AG10803 (cell line): ENCODE measurements at regions not wholly inside any gene's neighbourhood (a gene's known extent, or its start where the extent isn't known, plus 50 kb on each side); places are given as distances from the start of the nearest gene placed in this dataset.
"Not testable (repeated sequence)": the region's sequence is repeated elsewhere in the genome, so short reads cannot be mapped to it uniquely, and the experiment has no call there.

Source experiments
- DNase-seq: peaks from one replicate; pipeline ENCODE4 v3.0.0; 2010; ENCODE audit warnings: low read depth
- H3K4me3 ChIP-seq: 2 replicates; pipeline ENCODE4 v1.5.1; 2011; ENCODE audit warnings: mild to moderate bottlenecking, low read length, control low read depth
- TF ChIP-seq, protein P1 (sequence below): conservative IDR thresholded peaks from 2 replicates; pipeline ENCODE4 v1.5.1; 2011; ENCODE audit warnings: mild to moderate bottlenecking, low read length, control low read depth, inconsistent platforms

DNA sequence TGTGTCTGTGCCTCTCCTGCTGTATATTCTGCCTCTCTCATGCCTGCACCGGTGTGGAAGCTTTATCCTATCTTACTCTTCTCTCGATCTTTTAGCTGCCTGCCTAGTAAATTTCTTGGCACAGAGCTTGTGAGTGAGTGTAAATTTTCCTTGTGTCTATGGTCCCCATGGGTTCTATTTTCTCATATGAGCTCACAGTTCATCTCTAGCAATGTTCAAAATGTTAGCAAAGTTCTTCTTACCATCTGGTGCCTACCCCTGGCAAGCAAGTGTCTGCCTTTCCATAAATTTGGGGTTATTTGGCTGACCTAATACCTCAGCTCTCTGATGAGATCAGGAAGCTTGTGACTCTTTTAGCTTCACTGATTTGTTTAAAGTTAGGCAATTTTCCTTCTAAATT, 572.1 kb upstream of the BRINP3 start:
- no peak overlapping the region for H3K4me3 ChIP-seq
- no peak for DNase-seq
- TF ChIP-seq, protein P1, sequence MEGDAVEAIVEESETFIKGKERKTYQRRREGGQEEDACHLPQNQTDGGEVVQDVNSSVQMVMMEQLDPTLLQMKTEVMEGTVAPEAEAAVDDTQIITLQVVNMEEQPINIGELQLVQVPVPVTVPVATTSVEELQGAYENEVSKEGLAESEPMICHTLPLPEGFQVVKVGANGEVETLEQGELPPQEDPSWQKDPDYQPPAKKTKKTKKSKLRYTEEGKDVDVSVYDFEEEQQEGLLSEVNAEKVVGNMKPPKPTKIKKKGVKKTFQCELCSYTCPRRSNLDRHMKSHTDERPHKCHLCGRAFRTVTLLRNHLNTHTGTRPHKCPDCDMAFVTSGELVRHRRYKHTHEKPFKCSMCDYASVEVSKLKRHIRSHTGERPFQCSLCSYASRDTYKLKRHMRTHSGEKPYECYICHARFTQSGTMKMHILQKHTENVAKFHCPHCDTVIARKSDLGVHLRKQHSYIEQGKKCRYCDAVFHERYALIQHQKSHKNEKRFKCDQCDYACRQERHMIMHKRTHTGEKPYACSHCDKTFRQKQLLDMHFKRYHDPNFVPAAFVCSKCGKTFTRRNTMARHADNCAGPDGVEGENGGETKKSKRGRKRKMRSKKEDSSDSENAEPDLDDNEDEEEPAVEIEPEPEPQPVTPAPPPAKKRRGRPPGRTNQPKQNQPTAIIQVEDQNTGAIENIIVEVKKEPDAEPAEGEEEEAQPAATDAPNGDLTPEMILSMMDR: no peak

- no peak for DNase-seq
- TF ChIP-seq, protein P1: no peak
Observed at GRCh38 chr1:191052888-191053287, 575.2 kb upstream of the BRINP3 start.

GRCh38 chr1:191065346-191065745, 587.7 kb upstream of the BRINP3 start:
- TF ChIP-seq, protein P1: no peak
- no peak overlapping the region for H3K4me3 ChIP-seq
- DNase-seq: no peak

More at GRCh38 chr1:191052888-191053287, 575.2 kb upstream of the BRINP3 start:
- no peak overlapping the region for H3K4me3 ChIP-seq

- no peak for DNase-seq
- no peak overlapping the region for H3K4me3 ChIP-seq
- TF ChIP-seq, protein P1: no peak
Observed at GRCh38 chr1:191065771-191066170, 588.1 kb upstream of the BRINP3 start.

DNA sequence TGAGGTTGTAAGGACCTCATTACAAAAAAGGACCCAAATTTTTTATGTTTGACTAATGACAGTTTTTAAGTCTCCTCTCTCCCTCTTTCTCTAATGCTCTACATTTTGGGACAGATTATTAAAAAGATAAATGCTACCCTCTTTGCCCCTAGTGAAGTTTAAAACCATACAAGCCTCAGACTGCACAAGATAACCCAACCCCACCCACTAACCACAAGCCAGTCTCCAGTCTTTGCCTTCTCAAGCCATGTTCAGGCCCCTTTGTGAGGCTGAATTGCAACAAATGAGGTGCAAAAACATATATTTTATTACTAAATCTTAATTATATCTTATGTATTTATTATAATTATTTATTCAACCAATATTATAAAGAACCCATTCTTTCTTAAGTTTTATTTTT, 597.2 kb upstream of the BRINP3 start:
- H3K4me3 ChIP-seq: no peak overlapping the region
- DNase-seq: no peak
- TF ChIP-seq, protein P1: no peak

DNA sequence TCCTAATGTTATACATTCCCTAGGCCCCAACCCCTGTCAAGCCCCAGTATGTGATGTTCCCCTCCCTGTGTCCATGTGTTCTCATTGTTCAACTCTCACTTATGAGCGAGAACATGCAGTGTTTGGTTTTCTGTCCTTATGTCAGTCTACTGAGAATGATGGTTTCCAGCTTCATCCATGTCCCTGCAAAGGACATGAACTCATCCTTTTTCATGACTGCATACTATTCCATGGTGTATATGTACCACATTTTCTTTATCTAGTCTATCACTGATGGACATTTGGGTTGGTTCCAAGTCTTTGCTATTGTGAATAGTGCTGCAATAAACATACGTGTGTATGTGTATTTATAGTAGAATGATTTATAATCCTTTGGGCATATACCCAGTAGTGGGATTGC, 605.4 kb upstream of the BRINP3 start:
- not testable (repeated sequence) for DNase-seq, H3K4me3 ChIP-seq

DNA sequence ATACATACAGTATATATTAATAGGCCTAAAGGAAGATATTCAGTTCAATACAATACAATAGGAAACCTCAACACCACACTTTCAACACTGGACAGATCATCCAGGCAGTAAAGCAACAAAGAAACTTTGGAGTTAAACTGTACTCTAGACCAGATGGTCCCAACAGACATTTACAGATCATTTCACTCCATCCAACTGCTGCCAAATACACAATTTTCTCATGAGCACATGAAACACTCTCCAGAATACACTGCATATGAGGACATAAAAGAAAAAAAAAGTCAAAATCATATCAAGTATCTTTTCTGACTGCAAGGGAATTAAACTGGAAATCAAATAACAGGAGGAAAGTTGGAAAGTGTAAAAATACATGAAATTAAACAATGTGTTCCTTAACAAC, 607.5 kb upstream of the BRINP3 start:
- H3K4me3 ChIP-seq: no peak overlapping the region
- no peak for DNase-seq
- TF ChIP-seq, protein P1: no peak

GRCh38 chr1:191086910-191087309, 609.2 kb upstream of the BRINP3 start:
- H3K4me3 ChIP-seq: no peak overlapping the region
- TF ChIP-seq, protein P1: no peak
- DNase-seq: no peak
